ENCODE measurements at regions not wholly inside any gene's neighbourhood (a gene's known extent, or its start where the extent isn't known, plus 50 kb on each side); places are given as distances from the start of the nearest gene placed in this dataset.

DNA sequence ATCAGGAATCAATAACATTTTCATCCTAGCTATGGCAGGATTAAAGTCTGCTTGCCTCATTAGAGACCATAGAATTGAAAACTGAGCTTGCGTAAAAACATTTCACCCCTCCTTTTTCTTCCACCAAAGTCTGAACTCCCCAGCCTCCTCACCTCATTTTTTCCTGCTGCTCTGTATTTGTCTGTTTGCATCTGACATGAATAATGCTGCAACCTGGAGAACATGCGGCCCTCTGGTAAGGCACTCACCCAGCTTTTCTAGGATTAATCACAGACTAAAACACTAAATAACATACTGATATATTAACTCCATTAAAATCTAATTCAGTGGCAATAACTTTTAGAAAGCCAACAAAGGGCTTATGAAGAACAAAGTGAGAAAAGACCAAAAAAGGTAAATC is 677.7 kb upstream of the NRSN1 start:
- no peak for DNase-seq (ENCODE audit: low read depth, low spot score)
- in situ Hi-C loops (cut with HindIII; ENCODE audit: low pct_unique_long_range_greater_than_20kb, low sequenced_read_pairs) = no loop called here

DNA sequence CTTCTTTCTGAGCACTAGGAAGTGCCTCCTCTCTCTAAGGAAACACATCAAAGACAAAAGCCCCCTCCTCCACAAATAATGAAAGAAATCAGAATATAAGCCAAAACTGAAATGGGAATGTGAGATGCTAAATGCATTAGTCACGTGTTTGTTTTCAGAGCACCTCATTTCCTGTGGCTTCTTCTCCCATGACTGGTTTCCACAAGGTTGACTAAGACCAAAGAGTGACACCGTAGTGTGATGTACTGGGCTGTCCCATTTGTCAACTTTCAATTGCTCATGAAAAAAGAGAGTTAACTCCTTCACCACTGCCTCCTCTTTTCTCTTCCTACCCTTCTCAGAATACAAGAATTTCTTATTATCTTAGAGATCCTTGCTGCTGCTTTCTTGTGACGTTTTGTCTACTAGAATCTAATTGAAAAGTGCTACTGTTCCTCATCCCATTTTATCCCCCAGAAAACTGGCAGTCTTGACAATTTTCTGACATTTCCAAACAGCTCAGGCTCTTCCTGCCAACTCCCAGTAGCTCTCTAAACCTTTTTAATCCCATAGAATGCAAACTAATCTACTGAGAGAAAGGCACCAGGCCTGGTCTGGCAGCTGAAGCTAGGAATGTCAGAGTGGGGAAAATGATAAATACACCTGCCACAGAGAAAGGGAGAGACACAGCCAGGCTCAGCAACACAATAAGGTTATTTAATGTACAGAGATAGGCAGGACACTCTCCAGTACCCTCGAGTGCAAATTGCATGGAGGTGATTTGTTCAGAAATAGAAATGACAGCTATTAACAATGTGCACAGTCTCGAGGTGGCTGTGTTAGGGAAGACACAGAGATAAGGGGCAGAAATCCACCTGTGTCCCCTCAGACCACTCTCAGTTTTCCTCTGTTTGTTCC is 671.7 kb upstream of the NRSN1 start:
- in situ Hi-C loops (cut with HindIII; ENCODE audit: low pct_unique_long_range_greater_than_20kb, low sequenced_read_pairs) = no loop called here
- no peak for DNase-seq (ENCODE audit: low read depth, low spot score)

DNA sequence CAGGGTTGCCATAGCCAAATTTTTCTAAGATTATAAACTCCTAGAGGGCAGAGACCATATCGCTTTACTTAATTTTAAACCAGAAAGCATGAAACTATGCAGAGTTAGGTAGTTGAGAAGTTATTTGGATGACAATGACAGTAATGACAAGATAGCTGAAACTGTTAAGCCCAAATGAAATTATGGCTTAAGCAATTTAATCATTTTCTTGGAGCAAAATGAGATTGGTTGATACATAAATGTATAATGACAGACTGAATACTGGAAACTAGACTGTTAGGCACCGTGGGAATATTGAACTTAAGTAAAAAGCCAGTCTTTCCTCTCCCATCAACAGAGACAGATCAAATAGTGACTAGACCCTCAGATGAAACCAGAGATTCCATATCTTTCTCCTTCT is 670.3 kb upstream of the NRSN1 start:
- in situ Hi-C loops (cut with HindIII; ENCODE audit: low pct_unique_long_range_greater_than_20kb, low sequenced_read_pairs) = no loop called here
- no peak for DNase-seq (ENCODE audit: low read depth, low spot score)

GRCh38 chr6:23456396-23456795 is 669.6 kb upstream of the NRSN1 start:
- in situ Hi-C loops (cut with HindIII; ENCODE audit: low pct_unique_long_range_greater_than_20kb, low sequenced_read_pairs) = no loop called here
- DNase-seq (ENCODE audit: low read depth, low spot score) = no peak

DNA sequence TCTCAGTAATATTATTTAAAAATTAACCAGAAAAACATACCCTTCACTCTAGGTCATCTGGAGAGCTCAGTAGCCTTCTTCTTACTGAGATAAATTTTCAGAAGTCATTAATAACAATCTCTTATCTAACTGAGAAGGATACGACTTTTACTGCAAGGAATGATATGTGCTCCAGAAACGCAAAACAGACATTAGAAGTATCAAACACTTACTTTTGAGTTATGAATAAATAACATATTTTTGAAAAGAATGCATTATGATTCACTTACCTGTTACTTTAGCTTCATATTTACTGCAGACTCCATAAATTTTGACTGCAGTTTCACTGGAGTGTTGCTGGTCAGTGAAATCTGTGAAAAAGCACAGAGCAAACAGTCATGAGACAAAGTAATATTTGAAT is 668.7 kb upstream of the NRSN1 start:
- in situ Hi-C loops (cut with HindIII; ENCODE audit: low pct_unique_long_range_greater_than_20kb, low sequenced_read_pairs) = no loop called here
- no peak for DNase-seq (ENCODE audit: low read depth, low spot score)

DNA sequence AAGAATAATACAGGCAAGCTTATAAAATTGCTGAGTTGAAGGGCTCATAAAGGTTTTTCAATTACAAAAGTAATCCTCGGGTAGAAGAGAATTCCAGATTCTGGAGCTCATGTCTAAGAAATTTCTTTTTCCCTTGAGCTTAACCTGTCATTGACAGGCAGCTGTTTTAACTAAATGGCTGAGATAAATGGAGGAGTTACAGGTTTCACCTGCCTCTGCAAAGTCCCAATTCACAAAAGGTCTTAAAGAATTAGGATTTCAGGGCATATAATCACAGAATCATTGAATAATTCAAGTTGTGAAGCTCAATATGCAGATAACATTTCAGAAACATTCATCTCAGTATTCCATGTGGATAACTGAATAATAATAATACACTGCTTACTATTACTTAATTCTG is 660.1 kb upstream of the NRSN1 start:
- in situ Hi-C loops (cut with HindIII; ENCODE audit: low pct_unique_long_range_greater_than_20kb, low sequenced_read_pairs) = no loop called here
- no peak for DNase-seq (ENCODE audit: low read depth, low spot score)

DNA sequence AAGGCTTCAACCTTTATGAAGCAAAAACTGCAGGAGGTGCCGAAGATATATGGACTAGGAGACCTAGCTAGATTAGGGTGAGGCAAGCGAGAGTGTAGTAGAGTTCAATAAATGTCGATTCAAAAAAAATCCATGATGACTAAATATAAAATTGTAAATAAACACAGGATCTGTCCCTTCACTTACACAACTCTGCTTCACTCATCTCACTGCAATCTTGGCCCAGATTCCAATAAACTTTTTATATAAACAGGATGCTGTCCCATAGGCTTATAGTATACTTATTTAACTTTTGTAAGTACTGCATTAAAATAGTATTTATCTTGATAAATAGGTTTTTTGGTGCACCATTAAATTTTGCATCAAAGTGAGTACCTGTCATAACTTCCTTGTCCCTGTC is 648.4 kb upstream of the NRSN1 start:
- no peak for DNase-seq (ENCODE audit: low read depth, low spot score)
- in situ Hi-C loops (cut with HindIII; ENCODE audit: low pct_unique_long_range_greater_than_20kb, low sequenced_read_pairs) = no loop called here

DNA sequence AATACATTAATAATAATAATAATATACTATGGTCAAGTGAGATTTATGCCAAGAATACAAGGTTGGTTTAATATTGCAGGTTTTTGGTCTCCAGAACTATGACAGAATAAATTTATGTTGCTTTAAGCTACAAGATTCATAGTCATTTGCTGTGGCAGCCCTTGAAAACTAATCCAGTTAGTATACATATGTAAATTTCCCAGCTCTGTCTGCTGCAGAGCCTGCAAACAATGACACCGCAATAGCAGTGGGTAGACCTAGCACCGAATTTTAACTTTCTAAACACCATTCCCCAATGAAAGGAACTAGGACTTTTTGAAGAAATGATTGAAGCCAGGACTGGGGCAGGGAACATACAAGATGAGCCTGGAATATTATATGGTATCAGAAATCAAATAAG is 647.7 kb upstream of the NRSN1 start:
- in situ Hi-C loops (cut with HindIII; ENCODE audit: low pct_unique_long_range_greater_than_20kb, low sequenced_read_pairs) = no loop called here
- no peak for DNase-seq (ENCODE audit: low read depth, low spot score)

GRCh38 chr6:23483896-23484295 is 642.1 kb upstream of the NRSN1 start:
- in situ Hi-C loops (cut with HindIII; ENCODE audit: low pct_unique_long_range_greater_than_20kb, low sequenced_read_pairs) = no loop called here
- no peak for DNase-seq (ENCODE audit: low read depth, low spot score)

GRCh38 chr6:23494367-23494766 is 631.6 kb upstream of the NRSN1 start:
- in situ Hi-C loops (cut with HindIII; ENCODE audit: low pct_unique_long_range_greater_than_20kb, low sequenced_read_pairs) = no loop called here
- DNase-seq (ENCODE audit: low read depth, low spot score) = no peak

GRCh38 chr6:23498013-23498412 is 628.0 kb upstream of the NRSN1 start:
- DNase-seq (ENCODE audit: low read depth, low spot score) = no peak
- in situ Hi-C loops (cut with HindIII; ENCODE audit: low pct_unique_long_range_greater_than_20kb, low sequenced_read_pairs) = no loop called here

DNA sequence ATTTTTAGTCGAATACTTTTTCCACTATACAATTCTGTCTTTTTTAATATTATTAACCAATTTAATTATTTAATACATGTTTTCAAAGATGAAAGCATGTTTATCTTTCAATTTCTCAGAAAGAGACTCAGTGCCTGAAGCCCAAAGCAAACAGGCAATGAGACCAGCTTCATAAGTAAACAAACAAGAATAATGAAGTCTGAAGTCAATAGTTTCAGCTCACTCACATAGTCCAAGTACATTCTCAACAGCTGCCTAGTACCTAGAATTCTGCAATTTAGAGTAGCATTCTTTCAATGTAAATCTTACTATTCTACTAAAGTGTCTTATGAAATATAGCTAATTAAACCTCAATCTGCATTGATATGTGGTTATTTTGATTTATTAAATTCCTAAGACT is 626.5 kb upstream of the NRSN1 start:
- in situ Hi-C loops (cut with HindIII; ENCODE audit: low pct_unique_long_range_greater_than_20kb, low sequenced_read_pairs) = no loop called here
- DNase-seq (ENCODE audit: low read depth, low spot score) = no peak

DNA sequence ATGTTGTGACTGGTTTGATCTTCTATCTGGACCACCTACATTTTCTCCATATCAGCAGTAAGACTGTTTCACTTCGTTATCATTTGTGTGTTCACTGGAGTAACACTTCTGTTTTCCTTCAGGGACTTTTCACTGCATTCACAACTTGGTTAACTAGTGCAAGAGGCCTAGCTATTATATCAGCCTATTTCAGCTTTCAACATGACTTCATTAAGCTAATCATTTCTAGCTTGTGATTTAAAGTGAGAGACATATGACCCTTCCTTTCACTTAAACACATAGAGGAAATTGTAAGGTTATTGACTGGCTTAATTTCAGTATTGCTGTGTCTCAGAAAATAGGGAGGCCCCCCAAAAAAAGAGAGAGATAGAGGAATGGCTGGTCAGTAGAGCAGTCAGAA is 622.8 kb upstream of the NRSN1 start:
- in situ Hi-C loops (cut with HindIII; ENCODE audit: low pct_unique_long_range_greater_than_20kb, low sequenced_read_pairs) = no loop called here
- no peak for DNase-seq (ENCODE audit: low read depth, low spot score)

- no peak for DNase-seq (ENCODE audit: low read depth, low spot score)
Measured at GRCh38 chr6:23505026-23505425, 621.0 kb upstream of the NRSN1 start.

DNA sequence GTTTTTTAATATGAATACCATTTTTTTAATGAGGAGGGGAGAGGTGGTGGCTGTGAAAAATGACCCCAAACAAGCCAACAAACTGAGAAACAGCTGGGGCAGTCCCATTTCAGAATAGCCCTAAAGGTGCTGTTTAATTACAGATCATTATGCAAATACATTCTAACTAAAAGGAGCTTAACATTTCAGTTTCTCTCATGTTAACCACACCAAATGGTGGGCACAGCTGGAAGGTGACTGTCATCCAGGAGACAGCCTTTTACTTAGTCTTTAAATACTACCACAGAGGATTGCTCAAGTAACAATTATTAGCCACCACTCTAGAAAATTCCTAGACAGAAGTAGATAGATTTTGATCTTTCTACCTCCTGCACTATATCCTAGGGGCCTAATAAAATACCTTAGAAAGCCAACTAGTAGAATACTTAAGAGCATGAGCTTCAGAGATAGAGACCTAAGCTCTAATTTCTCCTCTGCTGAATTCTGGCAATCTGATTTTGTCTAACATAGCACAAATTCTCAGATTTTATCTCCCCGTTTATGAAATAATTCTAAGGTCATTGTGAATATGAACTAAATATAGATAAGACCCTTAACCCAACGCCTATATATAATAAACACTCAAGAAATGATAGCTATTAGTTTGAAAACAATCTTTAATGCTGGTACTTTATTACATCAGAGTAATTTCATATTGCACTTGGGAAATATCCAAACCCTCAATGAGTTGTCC is 615.1 kb upstream of the NRSN1 start:
- in situ Hi-C loops (cut with HindIII; ENCODE audit: low pct_unique_long_range_greater_than_20kb, low sequenced_read_pairs) = no loop called here
- no peak for DNase-seq (ENCODE audit: low read depth, low spot score)

More at GRCh38 chr6:23505026-23505425, 621.0 kb upstream of the NRSN1 start:
- in situ Hi-C loops (cut with HindIII; ENCODE audit: low pct_unique_long_range_greater_than_20kb, low sequenced_read_pairs) = no loop called here

DNA sequence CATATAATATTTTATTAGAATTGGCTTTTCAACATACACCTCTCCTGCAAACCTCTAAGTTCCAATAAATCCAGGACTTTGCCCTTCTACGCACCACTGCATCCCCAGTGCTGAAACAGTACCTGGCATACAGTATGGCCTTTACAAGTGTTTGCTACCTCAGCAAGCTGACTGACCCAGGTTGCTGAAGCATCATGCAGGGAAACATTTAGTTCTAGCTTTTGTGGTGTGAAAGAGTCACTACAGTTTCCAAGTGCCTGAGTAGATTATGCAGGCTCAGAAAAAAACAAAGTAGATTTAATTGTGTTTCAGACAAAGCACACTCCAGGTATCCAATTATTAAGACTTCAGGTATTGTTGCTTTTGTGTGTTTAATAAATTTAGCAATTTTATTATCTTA is 614.2 kb upstream of the NRSN1 start:
- no peak for DNase-seq (ENCODE audit: low read depth, low spot score)
- in situ Hi-C loops (cut with HindIII; ENCODE audit: low pct_unique_long_range_greater_than_20kb, low sequenced_read_pairs) = no loop called here

DNA sequence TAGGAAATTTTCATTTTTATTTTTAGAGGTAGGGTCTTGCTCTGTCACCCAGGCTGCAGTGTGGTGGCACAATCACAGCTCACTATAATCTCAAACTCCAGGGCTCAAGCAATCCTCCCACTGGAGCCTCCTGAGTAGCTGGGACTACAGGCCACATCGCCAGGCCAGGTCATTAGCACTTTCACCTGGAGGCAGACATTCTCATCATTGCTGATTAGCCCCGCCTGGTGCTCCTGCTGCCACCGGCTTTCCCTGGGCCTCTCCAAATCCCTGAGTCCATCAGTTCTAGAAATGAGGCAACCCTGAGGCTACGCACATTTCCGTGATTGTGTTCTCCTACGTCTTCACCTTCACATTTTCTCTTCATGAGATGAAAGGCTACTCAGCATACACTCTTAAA is 607.7 kb upstream of the NRSN1 start:
- in situ Hi-C loops (cut with HindIII; ENCODE audit: low pct_unique_long_range_greater_than_20kb, low sequenced_read_pairs) = no loop called here
- DNase-seq (ENCODE audit: low read depth, low spot score) = no peak

DNA sequence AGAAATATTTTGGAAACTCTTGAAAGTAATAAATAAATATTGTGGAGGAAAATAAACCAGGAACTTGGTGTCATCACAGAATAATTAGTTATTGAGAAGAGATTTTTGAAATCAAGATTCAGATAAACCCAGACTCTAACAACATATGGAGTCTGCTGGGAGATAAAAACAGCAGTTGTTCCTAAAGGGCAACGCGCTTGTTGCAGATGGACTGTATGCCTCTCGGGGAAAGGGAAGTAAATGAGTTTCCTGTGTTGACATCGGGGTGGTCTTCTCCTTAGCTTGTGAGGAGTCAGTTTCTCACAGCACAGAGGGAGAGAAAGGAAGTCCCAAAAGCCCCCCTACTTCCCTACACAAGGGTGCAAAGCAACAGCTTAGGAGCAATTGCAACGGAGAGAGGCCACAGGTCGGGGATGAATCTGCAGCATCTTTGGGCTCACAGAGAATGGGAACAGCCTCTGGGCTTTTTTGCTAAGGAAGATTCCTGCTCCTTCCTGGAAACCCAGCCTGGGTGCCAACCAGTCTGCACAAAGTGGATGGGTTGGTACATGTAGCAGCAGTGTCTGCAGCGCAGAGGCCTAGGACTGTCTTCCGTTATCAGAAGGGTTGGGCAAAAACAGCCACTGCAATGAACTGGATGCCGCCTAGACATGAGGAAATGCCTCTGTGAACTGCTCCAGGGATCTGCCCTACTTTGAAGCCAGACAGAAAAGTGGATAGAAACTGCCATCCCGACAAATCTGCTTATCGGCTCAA is 603.0 kb upstream of the NRSN1 start:
- no peak for DNase-seq (ENCODE audit: low read depth, low spot score)
- in situ Hi-C loops (cut with HindIII; ENCODE audit: low pct_unique_long_range_greater_than_20kb, low sequenced_read_pairs) = no loop called here

Measured in SK-MEL-5 (cell line).